Muscle of leg (tissue), 3 donors: ENCODE measurements at regions not wholly inside any gene's neighbourhood (a gene's known extent, or its start where the extent isn't known, plus 50 kb on each side); places are given as distances from the start of the nearest gene placed in this dataset.

ENCODE experiments used
- DNase-seq: peaks from one replicate; pipeline ENCODE4 v3.0.0; 2013
- H3K27ac ChIP-seq: one replicate; pipeline ENCODE4 v1.5.1; 2013; ENCODE audit warnings: mild to moderate bottlenecking, low read length, control low read depth
- H3K27me3 ChIP-seq: one replicate; pipeline ENCODE4 v1.6.1; 2013; ENCODE audit warnings: low read length; ENCODE audit not compliant: control insufficient read depth, insufficient read depth
- H3K36me3 ChIP-seq: one replicate; pipeline ENCODE4 v1.6.1; 2013; ENCODE audit warnings: low read length; ENCODE audit not compliant: control insufficient read depth, insufficient read depth
- H3K4me1 ChIP-seq: one replicate; pipeline ENCODE4 v1.6.1; 2013; ENCODE audit warnings: low read length; ENCODE audit not compliant: control insufficient read depth, insufficient read depth
- H3K4me3 ChIP-seq: one replicate; pipeline ENCODE4 v1.5.1; 2013; ENCODE audit warnings: low read length, control low read depth
- H3K9me3 ChIP-seq: replicated peaks from 2 replicates; pipeline ENCODE4 v1.6.1; 2013; ENCODE audit warnings: low read depth, low read length; ENCODE audit not compliant: control insufficient read depth
- WGBS: methylation state at CpG from one replicate; pipeline ENCODE4 v1.1.5; 2013; ENCODE audit warnings: missing lambda C conversion rate; ENCODE audit not compliant: insufficient coverage; 5-methylcytosine and 5-hydroxymethylcytosine counted together

DNA sequence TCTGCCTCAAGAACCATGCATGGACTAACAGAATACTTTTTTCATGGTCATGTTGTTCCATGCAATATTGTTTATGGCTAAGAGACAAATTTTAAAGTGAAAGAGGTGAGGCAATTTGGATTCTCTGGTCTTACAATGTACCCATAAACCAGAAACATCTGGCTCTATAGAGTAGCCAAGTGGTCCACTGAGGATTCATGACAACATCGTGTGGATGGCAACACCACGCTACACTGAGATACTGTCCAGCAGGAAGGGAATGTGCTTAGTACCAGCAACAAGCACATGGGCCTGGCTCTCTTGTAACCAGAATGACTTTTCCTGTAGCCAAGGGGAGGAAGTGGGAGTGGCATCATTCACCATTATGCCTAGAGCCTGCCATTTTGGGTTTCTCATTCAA lies 218.2 kb downstream of the GADD45G start:
- H3K36me3 ChIP-seq = no peaks in the 10 kb centered on the region
- 85% methylated on average over 2 of the region's 2 CpGs for WGBS
- no peak overlapping the region for H3K4me3 ChIP-seq
- no peaks in the 10 kb centered on the region for H3K9me3 ChIP-seq
- no peak overlapping the region for H3K27ac ChIP-seq
- H3K4me1 ChIP-seq = no peaks in the 10 kb centered on the region
- DNase-seq = no peak
- H3K27me3 ChIP-seq = no peaks in the 10 kb centered on the region

DNA sequence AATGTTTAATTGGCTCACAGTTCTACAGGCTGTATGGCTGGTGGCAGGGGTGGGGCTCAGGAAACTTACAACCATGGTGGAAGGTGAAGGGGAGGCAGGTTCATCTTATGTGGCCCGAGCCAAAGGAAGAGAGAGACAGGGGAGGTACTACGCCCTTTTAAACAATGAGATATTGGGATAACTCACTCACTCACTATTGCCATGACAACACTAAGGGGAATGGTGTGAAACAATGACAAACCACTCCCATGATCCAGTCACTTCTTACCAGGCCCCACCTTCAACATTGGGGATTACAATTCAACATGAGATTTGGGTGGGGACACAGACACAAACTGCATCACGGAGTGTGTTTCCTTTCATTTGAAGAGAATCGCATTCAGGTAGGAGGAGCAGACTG lies 220.9 kb downstream of the GADD45G start:
- WGBS = 85% methylated on average over 2 of the region's 4 CpGs
- no peak for DNase-seq
- H3K4me1 ChIP-seq = no peaks in the 10 kb centered on the region

DNA sequence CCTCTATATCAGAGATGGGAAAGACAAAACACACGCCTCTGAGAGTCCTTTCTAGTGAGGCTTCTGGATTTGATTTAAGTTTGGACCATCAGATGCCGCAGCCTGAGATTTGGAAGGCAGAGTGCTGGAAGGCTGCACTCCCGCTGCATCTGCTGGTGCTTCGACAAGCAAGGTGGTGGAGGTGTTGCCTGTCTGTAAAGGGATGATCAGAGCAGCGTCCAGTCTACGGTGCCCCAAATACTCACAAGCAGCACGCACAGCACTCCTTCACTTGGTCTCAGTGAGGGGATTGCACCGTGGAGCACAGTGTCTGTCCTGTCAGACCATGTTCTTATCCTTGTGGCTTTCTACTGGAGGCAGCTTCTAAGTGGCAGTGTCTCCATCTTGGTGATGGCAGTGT lies 221.4 kb downstream of the GADD45G start:
- 76% methylated on average over 6 of the region's 8 CpGs for WGBS
- no peaks in the 10 kb centered on the region for H3K4me1 ChIP-seq
- H3K4me3 ChIP-seq = no peak overlapping the region

More for the DNA sequence above, 220.9 kb downstream of the GADD45G start:
- peaks cover 3% of the 10 kb centered on the region for H3K9me3 ChIP-seq
- no peaks in the 10 kb centered on the region for H3K27me3 ChIP-seq
- H3K4me3 ChIP-seq = no peak overlapping the region
- no peak overlapping the region for H3K27ac ChIP-seq
- no peaks in the 10 kb centered on the region for H3K36me3 ChIP-seq

DNA sequence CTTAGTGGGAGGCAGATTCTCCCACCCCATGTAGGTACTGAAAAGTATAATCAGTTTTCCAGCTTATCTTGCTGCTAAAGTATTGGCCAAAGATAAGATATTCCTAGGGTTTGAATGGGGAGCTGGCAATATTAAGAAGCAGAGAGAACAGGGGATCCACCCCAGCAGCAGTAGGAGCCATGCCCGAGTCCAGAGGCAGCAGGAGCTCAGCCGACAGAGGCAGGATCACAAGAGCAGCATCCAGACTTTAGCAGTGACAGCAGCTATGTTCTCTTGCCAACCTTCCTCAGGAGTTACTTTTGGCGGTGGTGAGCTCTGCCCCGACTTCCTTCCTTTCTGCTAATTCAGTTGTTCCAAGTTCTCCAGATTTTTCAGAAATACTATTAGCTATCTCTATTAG lies 224.5 kb downstream of the GADD45G start:
- 65% methylated on average over 2 of the region's 4 CpGs for WGBS
- DNase-seq = no peak
- H3K9me3 ChIP-seq = peaks cover 3% of the 10 kb centered on the region
- H3K27ac ChIP-seq = no peak overlapping the region
- H3K4me3 ChIP-seq = no peak overlapping the region
- H3K4me1 ChIP-seq = no peaks in the 10 kb centered on the region
- no peaks in the 10 kb centered on the region for H3K27me3 ChIP-seq
- no peaks in the 10 kb centered on the region for H3K36me3 ChIP-seq

More for the DNA sequence above, 221.4 kb downstream of the GADD45G start:
- DNase-seq = no peak
- Histone ChIP-seq H3K9me3 (peaks cover 3% of the 10 kb centered on the region), H3K36me3 (no peaks in the 10 kb centered on the region), H3K27me3 (no peaks in the 10 kb centered on the region), H3K27ac (no peak overlapping the region)

DNA sequence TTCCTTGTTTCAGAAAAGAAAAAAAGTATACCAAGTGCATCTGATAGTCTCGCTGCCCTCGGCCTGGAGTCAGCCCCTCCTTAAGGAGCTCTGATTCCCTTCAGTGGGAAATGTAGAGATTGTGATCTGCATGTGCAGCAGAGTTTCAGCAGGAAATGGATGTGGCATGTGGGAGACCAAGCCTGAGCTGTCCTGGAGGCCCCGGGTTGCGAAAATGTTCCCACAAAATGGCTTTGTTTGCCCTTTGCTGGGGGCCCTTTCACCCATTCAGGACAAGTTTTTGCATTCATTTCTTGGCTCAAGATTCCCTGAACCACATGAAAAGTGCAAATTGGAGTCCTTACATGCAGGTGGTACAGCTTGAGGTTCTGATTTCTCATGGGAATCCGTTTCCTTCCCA lies 230.9 kb downstream of the GADD45G start:
- no peak overlapping the region for H3K27ac ChIP-seq
- H3K4me3 ChIP-seq = no peak overlapping the region
- H3K36me3 ChIP-seq = no peaks in the 10 kb centered on the region
- peaks cover 12% of the 10 kb centered on the region for H3K4me1 ChIP-seq
- WGBS = 53% methylated on average over 5 of the region's 5 CpGs
- H3K27me3 ChIP-seq = peaks cover 3% of the 10 kb centered on the region
- no peak for DNase-seq
- H3K9me3 ChIP-seq = no peaks in the 10 kb centered on the region

DNA sequence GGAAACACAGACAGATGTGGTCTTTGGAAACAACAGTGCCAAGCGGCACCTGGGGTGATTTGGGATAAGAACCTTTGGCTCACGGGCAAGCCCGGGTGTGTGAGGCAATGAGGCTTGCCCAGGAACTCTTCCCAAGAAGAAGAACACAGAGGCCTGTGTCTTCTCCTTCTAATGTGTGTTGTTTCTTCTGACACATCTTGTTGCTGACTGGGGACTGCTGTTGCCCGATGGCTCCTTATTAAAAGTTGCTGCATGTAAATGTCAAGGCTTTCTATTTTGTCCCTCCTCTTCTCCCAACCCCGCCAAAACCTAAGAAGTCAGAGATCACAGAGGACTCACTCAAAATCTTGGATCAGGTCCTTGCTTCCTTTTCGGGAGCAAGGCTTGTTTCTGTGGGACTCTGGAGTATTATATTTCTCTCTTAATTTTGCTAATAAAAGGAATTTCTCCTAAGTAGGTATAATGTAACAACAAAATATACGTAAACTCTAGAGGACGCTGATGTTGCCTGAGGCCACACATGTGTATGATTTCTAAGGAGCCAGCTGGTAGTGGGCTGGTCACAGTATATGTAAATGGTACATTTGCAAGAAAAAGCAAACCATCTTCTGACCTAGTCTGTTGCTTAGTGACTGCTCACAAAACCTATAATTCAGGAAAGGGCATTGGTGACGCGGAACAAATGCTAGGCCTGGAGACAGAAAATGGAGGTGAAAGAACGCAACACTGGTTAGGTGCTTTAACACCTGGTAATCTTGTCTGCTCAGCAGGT lies 232.5 kb downstream of the GADD45G start:
- H3K4me3 ChIP-seq = no peak overlapping the region
- H3K27me3 ChIP-seq = peaks cover 3% of the 10 kb centered on the region
- H3K9me3 ChIP-seq = no peaks in the 10 kb centered on the region
- WGBS = 92% methylated on average over 5 of the region's 11 CpGs
- peaks cover 12% of the 10 kb centered on the region for H3K4me1 ChIP-seq
- H3K36me3 ChIP-seq = no peaks in the 10 kb centered on the region
- DNase-seq = no peak
- no peak overlapping the region for H3K27ac ChIP-seq

DNA sequence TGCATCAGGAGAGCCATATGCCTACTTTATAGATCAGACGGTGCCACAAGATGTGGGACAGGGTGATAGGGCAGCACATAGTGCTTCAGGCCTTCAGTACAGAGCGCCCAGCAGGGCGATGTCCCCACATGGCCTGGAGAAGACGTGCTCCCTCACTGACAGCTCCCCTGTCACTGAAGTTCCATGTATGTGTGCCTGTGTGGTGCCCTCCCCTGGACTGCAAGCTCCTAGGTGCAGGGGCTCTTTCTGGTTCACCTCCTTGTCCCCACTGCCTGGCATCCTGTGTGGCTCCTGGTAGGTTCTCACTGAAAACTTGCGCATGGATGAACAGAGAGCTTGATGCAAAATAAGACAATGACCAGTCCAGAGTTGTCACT lies 233.1 kb downstream of the GADD45G start:
- Histone ChIP-seq H3K36me3 (no peaks in the 10 kb centered on the region), H3K9me3 (no peaks in the 10 kb centered on the region), H3K4me1 (peaks cover 12% of the 10 kb centered on the region), H3K27ac (no peak overlapping the region), H3K4me3 (no peak overlapping the region), H3K27me3 (peaks cover 3% of the 10 kb centered on the region)
- DNase-seq = no peak
- WGBS = 100% methylated on average over 5 of the region's 5 CpGs

DNA sequence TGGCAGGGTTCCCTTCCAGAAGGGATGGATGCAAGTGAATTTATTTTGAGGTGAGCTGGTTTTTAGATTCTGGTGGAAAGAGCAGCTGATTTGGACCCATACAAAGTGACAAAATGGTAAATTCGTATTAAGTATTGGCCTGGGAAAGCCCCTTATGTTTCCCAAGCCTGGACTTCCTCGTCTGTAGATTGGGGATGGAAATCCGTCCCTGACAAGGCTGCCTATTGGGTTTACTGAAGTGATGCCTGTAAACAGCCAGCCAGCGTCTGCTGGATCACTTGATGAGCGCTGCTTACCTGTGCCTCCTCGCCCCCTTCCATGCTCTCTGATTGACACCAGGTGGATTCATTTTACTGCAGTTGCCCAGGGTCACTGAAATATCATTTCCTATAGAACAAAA lies 233.8 kb downstream of the GADD45G start:
- H3K36me3 ChIP-seq = no peaks in the 10 kb centered on the region
- no peak overlapping the region for H3K27ac ChIP-seq
- H3K9me3 ChIP-seq = no peaks in the 10 kb centered on the region
- no peak overlapping the region for H3K4me3 ChIP-seq
- peaks cover 3% of the 10 kb centered on the region for H3K27me3 ChIP-seq
- DNase-seq = peak; percentile 18
- 65% methylated on average over 3 of the region's 6 CpGs for WGBS
- H3K4me1 ChIP-seq = peaks cover 14% of the 10 kb centered on the region

DNA sequence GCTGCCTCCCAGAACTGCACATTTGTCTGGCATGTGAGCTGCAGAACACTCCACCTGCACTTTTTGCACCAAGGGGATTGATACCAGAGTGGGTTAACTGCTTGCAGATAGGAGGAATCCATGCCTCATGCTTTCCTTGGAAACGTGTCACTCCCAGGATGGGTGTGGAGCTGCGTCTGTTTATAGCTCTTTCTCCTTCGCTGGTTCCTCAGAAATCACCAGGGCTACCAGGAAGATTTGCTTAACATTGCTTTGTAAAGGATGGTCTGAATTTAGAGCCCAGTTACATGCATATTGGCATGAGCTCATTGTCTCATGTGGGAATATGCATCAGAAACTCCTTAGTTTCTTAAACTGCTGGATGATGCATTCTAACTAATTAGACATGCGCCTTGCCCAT lies 234.6 kb downstream of the GADD45G start:
- 37% methylated on average over 4 of the region's 4 CpGs for WGBS
- DNase-seq = peak; percentile 80
- peaks cover 15% of the 10 kb centered on the region for H3K4me1 ChIP-seq
- peaks cover 3% of the 10 kb centered on the region for H3K27me3 ChIP-seq
- no peaks in the 10 kb centered on the region for H3K9me3 ChIP-seq
- no peak overlapping the region for H3K4me3 ChIP-seq
- peak overlapping the region; percentile 2 for H3K27ac ChIP-seq
- no peaks in the 10 kb centered on the region for H3K36me3 ChIP-seq

DNA sequence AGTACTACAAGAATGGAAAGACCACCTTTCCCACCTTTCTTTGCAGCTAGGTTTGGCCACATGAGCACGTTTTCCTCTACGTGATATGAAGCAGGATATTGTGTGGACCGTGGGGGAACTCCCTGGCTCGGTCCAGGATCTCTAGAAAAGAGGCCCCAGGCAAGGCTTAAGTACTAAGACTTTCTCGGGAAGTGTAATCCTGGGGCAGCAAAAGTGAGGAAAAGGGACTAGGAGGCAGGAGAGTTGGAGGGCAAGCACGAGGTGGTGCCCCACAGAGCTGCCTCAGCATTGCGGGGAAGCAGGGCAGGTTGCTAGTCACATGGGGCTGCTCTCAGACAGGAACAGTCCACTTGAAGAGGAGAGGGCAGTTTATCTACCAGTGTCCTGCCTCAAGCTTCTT lies 235.1 kb downstream of the GADD45G start:
- Histone ChIP-seq H3K36me3 (no peaks in the 10 kb centered on the region), H3K4me1 (peaks cover 16% of the 10 kb centered on the region), H3K4me3 (no peak overlapping the region), H3K27me3 (peaks cover 3% of the 10 kb centered on the region), H3K27ac (peak overlapping the region; percentile 2), H3K9me3 (no peaks in the 10 kb centered on the region)
- peak; percentile 27 for DNase-seq
- WGBS = 48% methylated on average over 6 of the region's 7 CpGs

DNA sequence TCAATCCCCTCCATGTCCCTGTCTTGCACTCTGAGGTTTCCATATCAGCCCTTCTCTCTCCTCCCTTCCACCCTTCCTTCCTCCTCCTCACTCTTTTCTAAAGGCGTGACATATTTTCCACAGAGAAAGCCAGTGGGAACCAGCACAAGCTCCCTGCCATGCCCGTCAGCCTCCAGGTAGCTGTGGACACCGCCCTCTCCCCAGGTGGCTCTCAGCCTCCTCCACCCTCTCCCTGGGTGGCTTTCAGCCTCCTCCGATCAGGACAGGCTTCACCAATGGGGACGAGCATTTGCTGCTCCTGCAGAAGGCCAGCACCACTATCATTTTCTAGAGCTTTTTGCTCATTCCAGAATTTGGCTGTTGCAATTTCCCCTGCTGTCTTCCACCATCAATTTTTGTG lies 236.6 kb downstream of the GADD45G start:
- Histone ChIP-seq H3K4me3 (no peak overlapping the region), H3K36me3 (no peaks in the 10 kb centered on the region), H3K4me1 (peaks cover 28% of the 10 kb centered on the region), H3K27me3 (peaks cover 3% of the 10 kb centered on the region), H3K9me3 (no peaks in the 10 kb centered on the region), H3K27ac (no peak overlapping the region)
- no peak for DNase-seq
- 81% methylated on average over 5 of the region's 5 CpGs for WGBS
